ENCODE measurements at regions not wholly inside any gene's neighbourhood (a gene's known extent, or its start where the extent isn't known, plus 50 kb on each side); places are given as distances from the start of the nearest gene placed in this dataset.

DNA sequence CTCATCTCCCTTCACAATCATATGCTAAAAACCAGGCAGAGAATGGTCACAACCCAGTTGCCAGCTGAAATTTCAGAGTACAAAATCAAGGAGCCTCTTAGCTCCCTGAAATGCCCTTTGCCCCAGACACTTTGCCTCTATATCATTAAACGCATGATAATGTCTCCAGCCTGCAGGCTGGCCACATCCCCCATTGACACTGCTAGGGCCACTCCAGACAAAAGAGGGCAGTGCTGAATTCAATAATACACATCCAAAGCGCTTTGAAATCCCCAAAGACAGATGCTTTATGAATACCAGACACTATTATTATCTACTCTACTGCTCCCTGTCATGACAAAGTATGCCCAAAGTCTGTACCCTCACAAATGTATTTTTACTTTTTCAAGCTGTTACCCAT, 348.3 kb upstream of the POU3F2 start:
- no peak for DNase-seq
- intact Hi-C loops (cut with micrococcal nuclease; ENCODE audit: unreplicated experiment), result no loop called here
- Mint-ChIP-seq H3K27me3 (ENCODE audit: unreplicated experiment) (peaks cover 16% of the 10 kb centered on the region), H3K4me3 (ENCODE audit: low read depth, unreplicated experiment) (no peak overlapping the region), H3K4me1 (ENCODE audit: low read depth, unreplicated experiment) (no peaks in the 10 kb centered on the region), H3K36me3 (ENCODE audit: insufficient read depth, unreplicated experiment) (no peaks in the 10 kb centered on the region), H3K9me3 (ENCODE audit: low read depth, unreplicated experiment) (no peaks in the 10 kb centered on the region), H3K27ac (ENCODE audit: unreplicated experiment) (no peak overlapping the region)
- CTCF ChIA-PET, result no interaction called here
- no TSS peak for BruUV-seq (replicated peaks)
- TF ChIP-seq CTCF (IDR thresholded peaks at IDR 0.05; ENCODE audit: unreplicated experiment), result no peak

GRCh38 chr6:98487612-98488011, 346.8 kb upstream of the POU3F2 start:
- Mint-ChIP-seq H3K27me3 (ENCODE audit: unreplicated experiment) (peaks cover 16% of the 10 kb centered on the region), H3K4me1 (ENCODE audit: low read depth, unreplicated experiment) (no peaks in the 10 kb centered on the region), H3K9me3 (ENCODE audit: low read depth, unreplicated experiment) (no peaks in the 10 kb centered on the region), H3K27ac (ENCODE audit: unreplicated experiment) (no peak overlapping the region), H3K36me3 (ENCODE audit: insufficient read depth, unreplicated experiment) (no peaks in the 10 kb centered on the region), H3K4me3 (ENCODE audit: low read depth, unreplicated experiment) (no peak overlapping the region)
- intact Hi-C loops (cut with micrococcal nuclease; ENCODE audit: unreplicated experiment), result no loop called here
- TF ChIP-seq CTCF (IDR thresholded peaks at IDR 0.05; ENCODE audit: unreplicated experiment), result no peak
- CTCF ChIA-PET, result no interaction called here
- no TSS peak for BruUV-seq (replicated peaks)
- no peak for DNase-seq

DNA sequence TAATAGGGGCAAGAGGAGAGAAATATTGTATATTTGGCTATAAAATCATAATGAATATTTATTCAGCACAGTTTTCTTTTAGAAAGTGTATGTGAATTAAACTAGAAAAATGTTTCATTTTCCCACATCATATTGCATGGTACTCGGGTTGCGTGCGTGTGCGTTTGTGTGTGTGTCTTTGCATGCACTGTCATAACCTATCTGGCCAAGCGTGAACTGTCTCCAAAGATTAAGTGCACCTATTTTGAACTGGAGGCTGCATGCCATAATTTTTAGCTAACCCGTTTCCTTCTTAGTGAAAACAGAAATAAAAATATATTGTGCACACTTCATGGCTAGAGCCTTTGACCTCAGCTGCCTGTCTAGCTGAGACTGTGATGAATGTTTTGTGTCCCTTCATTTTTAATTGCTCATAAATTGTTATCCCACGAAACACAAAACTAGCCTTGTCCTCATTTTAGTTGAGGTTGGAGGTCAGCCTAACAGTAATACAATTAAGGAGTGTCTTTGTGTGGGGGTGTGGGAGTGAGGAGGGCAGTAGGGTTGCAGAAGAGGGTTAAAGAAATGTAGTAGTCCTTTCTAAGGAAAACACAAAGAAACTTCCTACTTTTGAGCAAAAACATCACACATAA, 336.1 kb upstream of the POU3F2 start:
- no TSS peak for BruUV-seq (replicated peaks)
- intact Hi-C loops (cut with micrococcal nuclease; ENCODE audit: unreplicated experiment), result no loop called here
- DNase-seq, result no peak
- CTCF ChIA-PET, result no interaction called here
- no peak overlapping the region for H3K4me3 Mint-ChIP-seq (ENCODE audit: low read depth, unreplicated experiment)
- no peaks in the 10 kb centered on the region for H3K4me1 Mint-ChIP-seq (ENCODE audit: low read depth, unreplicated experiment)
- no peaks in the 10 kb centered on the region for H3K27me3 Mint-ChIP-seq (ENCODE audit: unreplicated experiment)
- H3K27ac Mint-ChIP-seq (ENCODE audit: unreplicated experiment), result no peak overlapping the region
- TF ChIP-seq CTCF (IDR thresholded peaks at IDR 0.05; ENCODE audit: unreplicated experiment), result no peak
- no peaks in the 10 kb centered on the region for H3K36me3 Mint-ChIP-seq (ENCODE audit: insufficient read depth, unreplicated experiment)
- peaks cover 1% of the 10 kb centered on the region for H3K9me3 Mint-ChIP-seq (ENCODE audit: low read depth, unreplicated experiment)

- TF ChIP-seq CTCF (IDR thresholded peaks at IDR 0.05; ENCODE audit: unreplicated experiment), result no peak
- CTCF ChIA-PET, result no interaction called here
- Mint-ChIP-seq H3K27me3 (ENCODE audit: unreplicated experiment) (no peaks in the 10 kb centered on the region), H3K36me3 (ENCODE audit: insufficient read depth, unreplicated experiment) (no peaks in the 10 kb centered on the region), H3K27ac (ENCODE audit: unreplicated experiment) (no peak overlapping the region), H3K9me3 (ENCODE audit: low read depth, unreplicated experiment) (peaks cover 2% of the 10 kb centered on the region), H3K4me1 (ENCODE audit: low read depth, unreplicated experiment) (no peaks in the 10 kb centered on the region), H3K4me3 (ENCODE audit: low read depth, unreplicated experiment) (no peak overlapping the region)
- intact Hi-C loops (cut with micrococcal nuclease; ENCODE audit: unreplicated experiment), result no loop called here
- no peak for DNase-seq
- no TSS peak for BruUV-seq (replicated peaks)
These were observed 335.5 kb upstream of the POU3F2 start for GRCh38 chr6:98498866-98499265.

Data from Calu3 (cell line).